Mucosa of gallbladder (tissue), 1 donor: ENCODE measurements at regions not wholly inside any gene's neighbourhood (a gene's known extent, or its start where the extent isn't known, plus 50 kb on each side); places are given as distances from the start of the nearest gene placed in this dataset.
"Not testable (repeated sequence)": the region's sequence is repeated elsewhere in the genome, so short reads cannot be mapped to it uniquely, and the experiment has no call there.

Experiments used
- DNase-seq: peaks from one replicate; pipeline ENCODE4 v3.0.0-alpha.2; 2020; ENCODE audit warnings: low spot score
- donor health status: DM: no; HTN: no; CAD: no.

- DNase-seq, result no peak
Measured at GRCh38 chr11:122604621-122605020, 50.9 kb upstream of the UBASH3B start.

DNA sequence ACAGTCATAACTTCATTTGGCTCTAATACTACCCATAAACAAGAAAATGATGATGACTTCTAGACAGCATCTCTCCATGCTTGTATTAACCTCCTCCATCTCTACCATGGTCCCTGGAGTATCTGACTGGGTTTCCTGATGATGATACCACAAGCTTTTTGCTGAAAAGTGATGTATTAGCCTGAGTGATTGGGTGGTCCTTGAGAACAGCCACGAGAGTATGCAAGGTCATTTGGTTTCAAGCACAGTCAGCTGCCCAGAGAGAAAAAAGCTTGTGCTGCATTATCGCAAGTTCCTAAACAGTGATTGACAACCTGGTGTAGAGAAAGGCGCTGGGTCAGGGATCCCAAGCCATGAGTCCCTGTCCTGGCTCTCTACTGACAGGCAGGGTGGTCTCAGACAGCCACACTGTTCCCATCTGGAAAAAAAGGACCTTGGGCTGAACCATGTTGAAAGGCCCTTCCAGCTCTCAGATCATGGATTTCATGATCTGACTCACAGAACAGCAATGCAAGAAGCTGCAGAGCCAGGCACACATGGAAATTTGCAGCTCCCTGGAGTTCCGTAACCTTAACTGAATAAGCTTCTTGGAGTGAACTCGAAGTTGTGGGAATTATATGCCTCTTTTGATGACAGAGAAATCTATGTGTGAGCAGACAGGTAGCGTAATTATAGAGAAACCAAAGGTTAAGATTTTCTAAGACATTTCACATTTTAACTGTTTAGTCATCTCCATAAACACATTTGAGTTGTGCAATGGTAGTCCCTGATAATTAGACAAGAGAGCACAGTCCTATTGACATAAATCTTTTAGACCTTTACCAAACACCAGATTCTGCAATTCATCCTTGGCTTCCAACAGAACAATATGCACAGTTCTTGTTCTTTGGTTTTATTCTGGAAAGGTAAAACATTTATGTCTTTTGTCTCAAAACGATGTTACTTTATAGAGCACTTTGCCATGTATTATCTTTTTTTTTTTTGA, 54.1 kb upstream of the UBASH3B start:
- no peak for DNase-seq

DNA sequence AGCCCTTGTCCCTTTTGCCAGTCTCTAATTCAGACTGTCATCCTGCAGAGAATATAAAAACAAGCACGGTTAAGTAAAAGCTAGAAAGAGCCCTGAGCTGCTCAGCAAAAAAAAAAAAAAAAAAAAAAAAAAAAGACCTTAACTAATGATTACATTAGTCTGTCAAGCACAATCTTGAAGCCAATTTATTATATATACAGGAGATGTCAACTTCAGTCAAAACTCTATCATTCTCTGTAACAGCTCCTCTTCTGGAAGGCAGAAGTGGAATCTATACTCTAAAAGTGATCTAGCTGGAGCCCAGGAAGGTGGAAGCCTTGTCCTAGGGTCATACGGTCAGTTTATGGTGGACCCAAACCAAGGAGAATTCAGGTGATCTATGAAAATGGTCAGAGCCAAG, 55.2 kb upstream of the UBASH3B start:
- DNase-seq, result no peak

GRCh38 chr11:122599434-122599833, 56.1 kb upstream of the UBASH3B start:
- no peak for DNase-seq

DNA sequence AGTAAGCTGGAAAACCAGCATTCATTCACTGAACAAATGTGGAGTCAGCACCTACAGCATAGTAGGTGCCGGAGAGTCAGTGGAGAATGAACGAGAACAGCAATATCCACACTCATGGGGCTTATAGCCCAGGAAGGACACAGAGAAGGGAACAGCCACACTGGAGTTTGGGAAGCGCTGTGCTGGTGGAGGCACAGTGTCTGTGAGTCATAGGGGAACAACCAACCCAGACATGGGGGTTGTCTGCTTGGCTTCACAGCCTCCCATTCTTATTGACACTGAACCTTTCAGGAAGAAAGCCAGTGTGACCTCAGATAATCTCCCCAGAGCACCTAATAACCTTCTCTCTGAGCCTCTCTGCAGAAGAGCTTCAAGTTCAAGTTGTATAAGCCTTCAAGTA, 56.6 kb upstream of the UBASH3B start:
- DNase-seq, result no peak

DNA sequence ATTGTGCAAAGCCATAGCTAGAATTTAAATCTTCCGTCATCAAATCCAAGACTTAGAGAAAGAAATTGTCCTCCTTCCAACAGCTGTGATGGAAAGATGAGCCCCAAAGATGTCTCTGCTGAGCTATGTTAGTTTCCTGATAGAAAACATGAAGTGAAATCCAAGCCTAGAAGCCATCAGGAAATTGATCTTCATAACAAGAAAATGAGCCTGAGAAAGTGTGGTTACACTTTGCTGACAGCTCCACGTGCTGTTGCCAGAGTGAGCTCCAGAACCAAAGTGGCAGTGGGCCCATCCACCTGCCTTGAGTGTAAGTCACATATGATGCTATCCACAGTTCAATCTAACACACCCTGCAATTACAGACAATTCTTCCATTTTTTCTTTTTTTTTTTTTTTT, 58.0 kb upstream of the UBASH3B start:
- DNase-seq, result no peak

GRCh38 chr11:122594986-122595645, 60.4 kb upstream of the UBASH3B start:
- DNase-seq, result no peak

DNA sequence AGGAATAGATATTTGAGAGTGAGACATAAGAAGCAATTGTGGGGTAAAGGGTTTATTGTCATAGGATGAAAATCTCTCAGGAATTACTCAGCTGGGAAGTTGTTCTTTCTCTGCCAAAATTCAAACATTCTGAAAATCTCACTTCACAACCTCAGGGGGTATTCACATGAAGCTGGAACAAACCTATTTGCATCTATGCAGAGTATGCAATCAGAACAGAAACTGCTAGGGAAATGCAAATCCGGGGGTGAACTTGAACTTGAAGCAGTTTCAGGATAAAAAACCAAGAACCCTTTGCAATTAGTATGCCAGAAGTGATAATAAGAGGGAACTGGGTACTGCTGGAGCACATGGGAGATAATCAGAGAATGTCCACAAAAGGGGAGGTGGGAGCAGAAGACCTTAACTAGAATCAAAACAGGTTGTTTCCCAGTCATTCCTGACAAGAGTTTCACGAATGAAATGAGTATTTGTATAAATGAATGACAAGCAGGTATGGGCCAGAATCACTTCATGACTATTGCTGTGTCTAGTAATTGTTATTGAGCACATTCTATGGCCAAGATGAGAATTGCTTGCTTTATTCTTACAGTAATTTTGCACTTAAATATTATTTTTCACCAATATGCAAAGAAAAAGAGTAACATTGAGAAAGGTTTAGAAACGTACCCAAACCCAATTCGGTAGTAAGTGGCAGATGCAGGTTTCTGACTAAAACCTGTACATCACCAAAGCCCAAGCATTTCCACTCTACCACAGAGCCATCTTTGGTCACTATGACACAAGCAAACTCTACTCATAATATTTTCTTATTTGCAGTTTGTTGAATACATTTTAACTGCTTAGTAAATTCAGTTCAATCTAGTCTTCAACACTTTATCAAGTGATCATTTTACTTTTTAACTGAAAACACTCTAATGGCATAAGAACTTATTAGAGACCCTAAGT, 61.8 kb upstream of the UBASH3B start:
- DNase-seq, result no peak

GRCh38 chr11:122592641-122593040, 62.9 kb upstream of the UBASH3B start:
- no peak for DNase-seq

DNA sequence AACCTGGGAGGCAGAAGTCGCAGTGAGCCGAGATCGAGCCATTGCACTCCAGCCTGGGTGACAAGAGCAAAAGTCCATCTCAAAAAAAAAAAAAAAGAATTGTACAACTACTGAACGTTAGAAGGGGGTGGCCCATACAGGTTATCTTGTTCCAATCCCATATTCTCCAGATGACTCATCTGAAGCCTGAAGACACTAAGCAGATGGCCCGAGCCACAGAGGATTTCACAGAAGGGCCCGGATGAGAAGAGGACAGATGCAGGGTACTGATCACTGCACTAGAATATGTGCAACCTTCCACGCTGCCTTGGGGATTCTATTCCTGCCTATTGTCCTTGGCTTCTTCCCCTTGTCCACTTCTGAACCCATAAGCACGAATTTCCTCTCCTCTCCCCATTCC, 70.9 kb upstream of the UBASH3B start:
- no peak for DNase-seq

GRCh38 chr11:122580071-122580470, 75.5 kb upstream of the UBASH3B start:
- peak; percentile 59 for DNase-seq

DNA sequence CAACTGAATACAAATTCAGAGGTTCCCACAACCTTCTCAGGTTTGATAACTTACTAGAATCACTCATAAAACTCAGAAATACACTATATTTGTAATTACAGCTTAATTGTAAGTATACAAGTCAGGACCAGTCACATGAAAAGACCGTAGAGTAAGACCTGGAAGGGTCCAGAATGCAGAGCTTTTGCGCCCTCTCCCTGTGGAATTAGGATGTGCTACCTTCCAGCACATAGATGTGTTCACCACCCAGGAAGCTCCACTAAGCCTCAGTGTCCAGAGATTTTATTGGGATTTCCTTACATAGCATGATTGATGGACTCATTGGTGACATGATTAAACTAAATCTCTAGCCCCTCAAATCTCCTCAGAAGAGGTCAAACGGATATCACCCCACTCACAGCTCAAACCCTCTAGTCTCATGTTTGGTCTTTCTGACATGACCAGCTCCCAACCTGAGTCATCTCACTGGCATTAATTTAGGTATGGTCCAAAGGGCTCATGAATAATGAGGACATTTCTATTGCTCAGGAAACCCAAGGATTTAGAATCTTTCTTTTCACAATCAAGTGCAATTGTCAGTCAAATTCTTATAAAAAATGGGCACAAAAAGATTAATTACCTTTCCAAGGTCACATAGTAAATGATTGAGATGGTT, 77.2 kb upstream of the UBASH3B start:
- DNase-seq, result no peak

GRCh38 chr11:122572592-122572991, 82.9 kb upstream of the UBASH3B start:
- DNase-seq, result no peak

DNA sequence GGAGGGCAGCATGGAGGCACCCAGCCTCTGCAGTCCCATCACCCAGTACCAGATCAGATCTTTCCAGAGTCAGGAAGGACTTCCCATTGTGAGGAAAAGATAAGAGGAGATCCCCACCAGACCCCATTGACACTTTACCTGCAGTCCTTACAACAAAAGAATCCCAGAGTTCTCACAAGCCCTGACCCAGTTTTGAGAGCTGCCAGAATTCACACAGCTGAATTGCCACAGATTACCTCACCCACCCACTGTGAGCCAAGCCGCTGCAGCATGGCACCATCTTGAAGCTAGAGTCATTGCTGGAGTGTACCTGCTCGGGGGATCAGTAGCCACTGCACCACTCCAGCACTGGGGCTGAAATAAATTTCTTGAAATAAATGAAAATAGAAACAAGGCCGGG, 91.8 kb upstream of the UBASH3B start:
- DNase-seq, result no peak

GRCh38 chr11:122559734-122560382, 95.7 kb upstream of the UBASH3B start:
- DNase-seq, result no peak

- not testable (repeated sequence) for DNase-seq
Measured at GRCh38 chr11:122559218-122559617, 96.3 kb upstream of the UBASH3B start.

DNA sequence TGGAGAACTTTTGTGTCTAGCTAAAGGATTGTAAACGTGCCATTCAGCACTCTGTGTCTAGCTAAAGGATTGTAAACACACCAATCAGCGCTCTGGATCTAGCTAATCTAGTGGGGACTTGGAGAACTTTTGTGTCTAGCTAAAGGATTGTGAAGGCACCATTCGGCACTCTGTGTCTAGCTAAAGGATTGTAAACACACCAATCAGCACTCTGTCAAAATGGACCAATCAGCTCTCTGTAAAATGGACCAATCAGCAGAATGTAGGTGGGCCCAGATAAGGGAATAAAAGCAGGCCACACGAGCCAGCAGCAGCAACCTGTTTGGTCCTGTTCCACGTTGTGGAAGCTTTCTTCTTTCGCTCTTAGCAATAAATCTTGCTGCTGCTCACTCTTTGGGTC, 98.4 kb upstream of the UBASH3B start:
- DNase-seq, result not testable (repeated sequence)

DNA sequence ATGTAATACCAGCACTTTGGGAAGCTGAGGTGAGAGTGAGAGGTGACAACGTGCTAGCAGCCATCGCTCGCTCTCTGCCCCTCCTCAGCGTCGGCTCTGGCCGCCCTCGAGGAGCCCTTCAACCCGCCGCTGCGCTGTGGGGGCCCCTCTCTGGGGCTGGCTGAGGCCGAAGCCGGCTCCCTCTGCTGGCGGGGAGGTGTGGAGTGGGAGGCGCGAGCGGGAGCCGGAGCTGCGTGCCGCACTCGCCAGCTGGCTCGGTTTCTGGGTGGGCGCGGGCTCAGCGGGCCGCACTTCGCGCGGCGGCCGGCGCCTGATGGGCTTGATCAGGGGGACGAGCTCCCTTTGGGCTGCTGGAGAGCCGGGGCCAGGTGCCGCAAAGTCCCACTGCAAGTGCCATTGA, 98.9 kb upstream of the UBASH3B start:
- peak; percentile 15 for DNase-seq

DNA sequence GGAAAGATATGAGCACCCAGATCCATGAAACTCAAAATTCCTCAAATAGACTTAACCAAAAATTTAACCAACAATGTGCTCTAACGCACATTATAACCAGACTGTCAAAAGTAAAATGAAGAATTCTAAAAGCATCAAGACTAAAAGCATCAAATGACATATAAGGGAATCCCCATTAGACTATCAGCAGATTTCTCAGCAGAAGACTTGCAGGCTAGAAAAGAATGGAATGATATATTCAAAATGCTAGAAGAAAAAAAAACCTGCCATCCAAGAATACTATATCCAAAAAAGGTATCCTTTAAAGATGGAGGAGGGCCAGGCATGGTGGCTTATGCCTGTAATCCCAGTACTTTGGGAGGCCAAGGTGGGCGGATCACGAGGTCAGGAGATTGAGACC, 117.5 kb upstream of the UBASH3B start:
- no peak for DNase-seq

DNA sequence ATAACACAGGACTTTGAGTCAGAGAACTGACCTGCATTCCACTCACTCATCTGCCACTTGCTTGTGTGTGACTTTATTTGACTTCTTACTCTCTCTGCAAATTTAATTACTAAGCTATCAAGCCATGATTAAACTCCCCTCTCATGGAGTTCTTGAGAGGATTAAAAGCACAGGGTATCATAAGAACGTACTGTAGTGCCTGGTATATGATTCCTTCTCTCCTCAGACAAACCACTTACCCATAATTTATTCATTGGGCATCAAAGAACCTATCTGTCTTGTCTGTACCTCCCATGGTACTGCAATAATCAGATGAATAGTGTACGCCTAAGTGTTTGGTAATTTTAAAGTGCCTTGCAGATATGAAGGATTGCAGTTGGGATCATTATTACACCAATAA, 130.6 kb upstream of the UBASH3B start:
- DNase-seq, result no peak
